HUDEP-2 (cell line): ENCODE measurements at regions not wholly inside any gene's neighbourhood (a gene's known extent, or its start where the extent isn't known, plus 50 kb on each side); places are given as distances from the start of the nearest gene placed in this dataset.
"Not testable (repeated sequence)": the region's sequence is repeated elsewhere in the genome, so short reads cannot be mapped to it uniquely, and the experiment has no call there.

Experiments
- DNase-seq, 76 experiments: peaks; one replicate each; lab custom pipeline; 2025; ENCODE audit not compliant: unreplicated experiment in 76 of 76; lab: John Stamatoyannopoulos, UW

- no peak for DNase-seq
These were observed 384.5 kb downstream of the HGF start for GRCh38 chr7:81385370-81385769.

GRCh38 chr7:81383846-81384245 is 386.0 kb downstream of the HGF start:
- DNase-seq, result no peak

GRCh38 chr7:81374641-81375040 is 395.2 kb downstream of the HGF start:
- not testable (repeated sequence) for DNase-seq

GRCh38 chr7:81370822-81371221 is 399.0 kb downstream of the HGF start:
- DNase-seq, result no peak

- DNase-seq, result no peak
These were observed 402.4 kb downstream of the HGF start for GRCh38 chr7:81367326-81367931.

GRCh38 chr7:81366546-81366945 is 403.3 kb downstream of the HGF start:
- DNase-seq, result no peak

GRCh38 chr7:81361769-81362312 is 408.0 kb downstream of the HGF start:
- DNase-seq, result no peak

- DNase-seq, result no peak
These were observed 413.9 kb downstream of the HGF start for GRCh38 chr7:81355911-81356310.

GRCh38 chr7:81349044-81349443 is 420.8 kb downstream of the HGF start:
- DNase-seq, result no peak

- DNase-seq, result no peak
These were observed 421.1 kb upstream of the SEMA3C start for GRCh38 chr7:81339946-81340345.

GRCh38 chr7:81333536-81333935 is 414.7 kb upstream of the SEMA3C start:
- DNase-seq, result no peak

- no peak for DNase-seq
These were observed 414.2 kb upstream of the SEMA3C start for GRCh38 chr7:81333004-81333403.

GRCh38 chr7:81331061-81332018 is 412.5 kb upstream of the SEMA3C start:
- DNase-seq, result no peak

GRCh38 chr7:81330108-81330507 is 411.3 kb upstream of the SEMA3C start:
- DNase-seq, result no peak

- no peak for DNase-seq
These were observed 408.8 kb upstream of the SEMA3C start for GRCh38 chr7:81327468-81328266.

GRCh38 chr7:81321949-81322348 is 403.1 kb upstream of the SEMA3C start:
- no peak for DNase-seq

GRCh38 chr7:81317741-81318140 is 398.9 kb upstream of the SEMA3C start:
- DNase-seq, result no peak

GRCh38 chr7:81308643-81309322 is 389.9 kb upstream of the SEMA3C start:
- DNase-seq, result no peak

- DNase-seq, result no peak
These were observed 383.0 kb upstream of the SEMA3C start for GRCh38 chr7:81301815-81302214.

- DNase-seq, result no peak
These were observed 381.9 kb upstream of the SEMA3C start for GRCh38 chr7:81300753-81301152.
